AG10803 (cell line): ENCODE measurements at regions not wholly inside any gene's neighbourhood (a gene's known extent, or its start where the extent isn't known, plus 50 kb on each side); places are given as distances from the start of the nearest gene placed in this dataset.
"Not testable (repeated sequence)": the region's sequence is repeated elsewhere in the genome, so short reads cannot be mapped to it uniquely, and the experiment has no call there.

Experiments used
- DNase-seq: peaks from one replicate; pipeline ENCODE4 v3.0.0; 2010; ENCODE audit warnings: low read depth
- H3K4me3 ChIP-seq: 2 replicates; pipeline ENCODE4 v1.5.1; 2011; ENCODE audit warnings: mild to moderate bottlenecking, low read length, control low read depth
- TF ChIP-seq, protein P1 (sequence below): conservative IDR thresholded peaks from 2 replicates; pipeline ENCODE4 v1.5.1; 2011; ENCODE audit warnings: mild to moderate bottlenecking, low read length, control low read depth, inconsistent platforms

DNA sequence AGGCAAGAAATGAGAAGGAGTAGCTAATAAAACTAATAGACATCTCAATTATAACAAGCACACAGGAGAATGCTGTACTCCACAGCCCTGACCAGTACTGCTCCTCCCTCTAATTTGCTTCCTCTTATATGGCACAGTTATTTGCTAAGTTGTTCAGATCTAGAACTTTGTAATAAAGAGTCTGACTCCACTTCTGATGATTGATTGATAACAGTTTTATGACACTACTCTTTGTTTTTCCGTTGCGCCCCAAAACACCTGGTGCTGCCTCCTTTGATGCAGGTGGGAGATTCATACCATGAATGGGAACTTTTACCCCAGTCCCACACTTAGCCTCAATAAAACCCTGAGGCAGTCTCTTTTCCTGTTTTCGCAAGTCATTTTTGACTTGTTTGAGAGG, 777.7 kb downstream of the GBE1 start:
- no peak for DNase-seq
- H3K4me3 ChIP-seq, result no peak overlapping the region
- TF ChIP-seq, protein P1, sequence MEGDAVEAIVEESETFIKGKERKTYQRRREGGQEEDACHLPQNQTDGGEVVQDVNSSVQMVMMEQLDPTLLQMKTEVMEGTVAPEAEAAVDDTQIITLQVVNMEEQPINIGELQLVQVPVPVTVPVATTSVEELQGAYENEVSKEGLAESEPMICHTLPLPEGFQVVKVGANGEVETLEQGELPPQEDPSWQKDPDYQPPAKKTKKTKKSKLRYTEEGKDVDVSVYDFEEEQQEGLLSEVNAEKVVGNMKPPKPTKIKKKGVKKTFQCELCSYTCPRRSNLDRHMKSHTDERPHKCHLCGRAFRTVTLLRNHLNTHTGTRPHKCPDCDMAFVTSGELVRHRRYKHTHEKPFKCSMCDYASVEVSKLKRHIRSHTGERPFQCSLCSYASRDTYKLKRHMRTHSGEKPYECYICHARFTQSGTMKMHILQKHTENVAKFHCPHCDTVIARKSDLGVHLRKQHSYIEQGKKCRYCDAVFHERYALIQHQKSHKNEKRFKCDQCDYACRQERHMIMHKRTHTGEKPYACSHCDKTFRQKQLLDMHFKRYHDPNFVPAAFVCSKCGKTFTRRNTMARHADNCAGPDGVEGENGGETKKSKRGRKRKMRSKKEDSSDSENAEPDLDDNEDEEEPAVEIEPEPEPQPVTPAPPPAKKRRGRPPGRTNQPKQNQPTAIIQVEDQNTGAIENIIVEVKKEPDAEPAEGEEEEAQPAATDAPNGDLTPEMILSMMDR, result no peak

DNA sequence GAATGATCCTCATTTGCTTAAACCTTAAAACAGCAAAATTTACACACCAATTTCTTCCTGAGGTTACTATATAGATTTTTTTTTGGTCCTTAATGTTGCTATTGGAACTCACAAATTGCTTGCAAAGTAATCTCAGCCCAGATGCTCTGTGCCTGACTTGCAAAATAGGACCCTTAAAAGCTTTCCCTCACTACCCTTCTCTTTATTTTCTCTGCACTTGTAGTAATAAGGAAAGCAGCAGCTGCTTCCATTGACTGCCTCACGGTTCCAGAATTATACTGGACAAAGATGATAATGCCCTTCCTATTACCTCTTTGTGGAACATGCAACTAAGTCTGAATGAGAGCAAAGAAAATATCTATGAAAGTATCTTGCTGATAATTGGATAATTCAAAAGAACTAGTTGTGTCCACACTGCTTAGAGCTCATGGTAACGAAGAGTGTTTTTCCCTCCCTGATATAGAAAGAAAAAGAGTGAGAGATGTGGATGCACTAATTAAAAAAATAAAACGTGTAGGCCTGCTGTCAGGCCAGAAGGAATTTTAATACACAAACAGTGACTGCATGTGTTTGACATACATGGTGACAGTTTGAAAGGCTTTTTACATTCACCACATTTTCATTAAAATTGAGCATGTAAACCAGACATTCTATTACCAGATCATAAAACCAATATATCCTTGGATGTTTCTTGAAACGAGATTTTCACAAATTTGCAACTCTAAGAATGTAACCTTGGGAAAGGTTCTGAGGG, 783.1 kb downstream of the GBE1 start:
- no peak for DNase-seq
- TF ChIP-seq, protein P1, result no peak
- no peak overlapping the region for H3K4me3 ChIP-seq

DNA sequence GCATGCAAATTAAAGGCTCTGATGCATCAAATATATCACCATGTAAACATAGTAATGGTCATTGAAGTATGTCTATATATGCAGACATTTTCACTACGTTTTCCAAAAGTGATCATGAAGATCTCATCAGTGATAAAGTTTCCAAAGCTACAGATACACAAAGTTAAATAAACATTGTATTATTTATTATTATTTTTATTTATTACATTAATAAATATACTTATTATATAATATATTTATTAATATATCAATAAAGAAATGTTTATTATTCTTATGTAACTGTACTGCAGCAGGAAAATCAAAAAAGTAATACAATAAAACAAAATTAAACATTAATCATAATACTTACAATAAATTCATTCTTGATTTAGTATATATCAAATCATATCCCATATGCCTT, 791.2 kb downstream of the GBE1 start:
- no peak overlapping the region for H3K4me3 ChIP-seq
- DNase-seq, result no peak
- TF ChIP-seq, protein P1, result no peak

DNA sequence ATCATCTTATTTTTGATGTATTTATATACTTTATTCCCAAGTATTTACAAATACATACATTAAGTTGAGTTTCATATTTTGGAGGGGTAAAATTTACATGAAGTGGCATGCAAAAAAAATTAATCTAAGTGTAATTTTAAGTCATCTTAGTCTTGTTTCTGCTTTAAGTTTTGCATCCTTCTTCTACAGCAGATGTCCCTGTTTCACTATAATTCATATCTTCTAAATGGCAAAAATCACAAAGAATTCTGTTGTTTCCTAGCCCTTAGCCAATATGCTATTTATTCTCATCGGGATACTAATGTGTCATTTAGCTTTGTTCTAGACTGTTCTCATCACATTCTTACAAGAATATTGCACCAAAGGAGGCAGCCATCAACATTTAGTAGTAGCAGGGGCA, 831.9 kb downstream of the GBE1 start:
- no peak for DNase-seq
- H3K4me3 ChIP-seq, result no peak overlapping the region
- TF ChIP-seq, protein P1, result no peak

DNA sequence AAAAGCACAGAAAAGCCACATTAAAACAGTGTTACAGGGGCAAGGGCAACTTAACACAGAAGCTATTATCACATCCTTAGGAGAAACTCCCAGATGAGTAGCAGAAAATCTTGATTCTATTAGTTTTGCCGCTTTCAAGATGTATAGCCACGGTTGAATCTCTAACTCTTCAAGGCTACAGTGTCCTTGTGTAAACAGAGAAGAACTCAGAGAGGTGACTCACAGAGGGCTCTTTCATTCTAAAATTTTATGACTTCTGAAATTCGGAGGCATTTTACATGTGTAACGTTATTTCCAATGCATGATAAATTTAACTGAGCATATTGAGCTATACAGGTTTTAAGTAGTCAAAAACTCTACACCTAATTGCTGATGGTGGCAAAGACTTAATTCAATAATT, 846.6 kb downstream of the GBE1 start:
- no peak for DNase-seq
- no peak overlapping the region for H3K4me3 ChIP-seq
- TF ChIP-seq, protein P1, result no peak

DNA sequence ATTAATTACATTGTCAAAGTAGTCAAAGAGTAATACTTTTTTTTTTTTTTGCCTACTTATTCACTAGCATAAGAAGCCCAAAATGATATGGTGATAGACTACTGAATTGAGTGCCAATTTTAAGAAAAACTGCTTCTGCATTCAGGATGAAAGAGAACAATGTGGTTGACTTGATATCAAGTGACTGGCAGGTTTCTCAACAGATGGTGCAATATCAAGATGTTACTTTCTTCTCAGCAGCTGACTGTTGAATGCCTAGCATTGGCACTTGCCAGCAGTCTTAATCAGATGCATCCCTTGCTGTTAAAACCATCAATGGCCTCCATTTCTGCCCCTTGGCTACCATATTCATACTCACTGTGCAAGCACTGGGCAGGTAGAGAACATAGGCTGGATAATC, 863.2 kb downstream of the GBE1 start:
- no peak for DNase-seq

DNA sequence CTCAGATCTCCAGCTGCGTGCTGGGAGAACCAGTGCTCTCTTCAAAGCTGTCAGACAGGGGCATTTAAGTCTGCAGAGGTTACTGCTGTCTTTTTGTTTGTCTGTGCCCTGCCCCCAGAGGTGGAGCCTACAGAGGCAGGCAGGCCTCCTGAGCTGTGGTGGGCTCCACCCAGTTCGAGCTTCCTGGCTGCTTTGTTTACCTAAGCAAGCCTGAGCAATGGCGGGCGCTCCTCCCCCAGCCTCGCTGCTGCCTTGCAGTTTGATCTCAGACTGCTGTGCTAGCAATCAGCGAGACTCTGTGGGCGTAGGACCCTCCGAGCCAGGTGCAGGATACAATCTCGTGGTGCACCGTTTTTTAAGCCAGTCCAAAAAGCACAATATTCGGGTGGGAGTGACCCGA, 864.4 kb downstream of the GBE1 start:
- DNase-seq, H3K4me3 ChIP-seq: not testable (repeated sequence)

More for the DNA sequence above, 863.2 kb downstream of the GBE1 start:
- TF ChIP-seq, protein P1, result no peak
- no peak overlapping the region for H3K4me3 ChIP-seq
